ENCODE measurements at regions not wholly inside any gene's neighbourhood (a gene's known extent, or its start where the extent isn't known, plus 50 kb on each side); places are given as distances from the start of the nearest gene placed in this dataset.

DNA sequence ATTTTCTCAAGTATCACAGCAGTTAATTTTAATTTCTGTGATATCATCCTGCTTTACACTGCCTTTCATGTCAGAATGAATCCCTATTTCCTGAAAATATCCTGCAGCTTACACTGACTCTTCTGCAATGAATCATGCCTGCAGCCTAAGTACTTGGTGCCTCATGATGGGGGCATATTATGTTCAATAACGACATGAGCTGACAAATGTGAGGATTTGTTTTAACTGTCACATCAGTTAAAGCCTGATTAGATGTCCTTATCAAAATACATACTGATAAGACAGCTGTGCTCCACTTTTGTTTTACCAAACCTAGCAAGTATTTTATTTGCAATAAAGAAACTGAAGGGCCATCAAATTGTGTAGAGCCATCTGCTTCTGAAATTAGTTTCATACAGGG, 359.9 kb upstream of the AGA start:
- TF ChIP-seq, protein P1, sequence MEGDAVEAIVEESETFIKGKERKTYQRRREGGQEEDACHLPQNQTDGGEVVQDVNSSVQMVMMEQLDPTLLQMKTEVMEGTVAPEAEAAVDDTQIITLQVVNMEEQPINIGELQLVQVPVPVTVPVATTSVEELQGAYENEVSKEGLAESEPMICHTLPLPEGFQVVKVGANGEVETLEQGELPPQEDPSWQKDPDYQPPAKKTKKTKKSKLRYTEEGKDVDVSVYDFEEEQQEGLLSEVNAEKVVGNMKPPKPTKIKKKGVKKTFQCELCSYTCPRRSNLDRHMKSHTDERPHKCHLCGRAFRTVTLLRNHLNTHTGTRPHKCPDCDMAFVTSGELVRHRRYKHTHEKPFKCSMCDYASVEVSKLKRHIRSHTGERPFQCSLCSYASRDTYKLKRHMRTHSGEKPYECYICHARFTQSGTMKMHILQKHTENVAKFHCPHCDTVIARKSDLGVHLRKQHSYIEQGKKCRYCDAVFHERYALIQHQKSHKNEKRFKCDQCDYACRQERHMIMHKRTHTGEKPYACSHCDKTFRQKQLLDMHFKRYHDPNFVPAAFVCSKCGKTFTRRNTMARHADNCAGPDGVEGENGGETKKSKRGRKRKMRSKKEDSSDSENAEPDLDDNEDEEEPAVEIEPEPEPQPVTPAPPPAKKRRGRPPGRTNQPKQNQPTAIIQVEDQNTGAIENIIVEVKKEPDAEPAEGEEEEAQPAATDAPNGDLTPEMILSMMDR (IDR thresholded peaks at IDR 0.05 in 2 of 3, conservative IDR thresholded peaks at IDR 0.05 in 1 of 3; ENCODE audit: control insufficient read depth in 2 of 3, extremely low read depth in 1 of 3, insufficient read depth in 1 of 3, low read depth in 3 of 3, low read length in 3 of 3) = no peak
- TF ChIP-seq ZNF274 (IDR thresholded peaks at IDR 0.05; ENCODE audit: insufficient read depth, insufficient read length) (no peak), SPI1 (IDR thresholded peaks at IDR 0.05; ENCODE audit: borderline replicate concordance, insufficient read depth, low read depth, low read length) (no peak), RBBP5 (conservative IDR thresholded peaks at IDR 0.05) (no peak), ZSCAN29 (IDR thresholded peaks at IDR 0.05) (no peak), POLR2A (IDR thresholded peaks at IDR 0.05; ENCODE audit: low read depth, low read length) (no peak), GABPA (IDR thresholded peaks at IDR 0.05; ENCODE audit: low read depth) (no peak)
- TF ChIP-seq, protein P2, sequence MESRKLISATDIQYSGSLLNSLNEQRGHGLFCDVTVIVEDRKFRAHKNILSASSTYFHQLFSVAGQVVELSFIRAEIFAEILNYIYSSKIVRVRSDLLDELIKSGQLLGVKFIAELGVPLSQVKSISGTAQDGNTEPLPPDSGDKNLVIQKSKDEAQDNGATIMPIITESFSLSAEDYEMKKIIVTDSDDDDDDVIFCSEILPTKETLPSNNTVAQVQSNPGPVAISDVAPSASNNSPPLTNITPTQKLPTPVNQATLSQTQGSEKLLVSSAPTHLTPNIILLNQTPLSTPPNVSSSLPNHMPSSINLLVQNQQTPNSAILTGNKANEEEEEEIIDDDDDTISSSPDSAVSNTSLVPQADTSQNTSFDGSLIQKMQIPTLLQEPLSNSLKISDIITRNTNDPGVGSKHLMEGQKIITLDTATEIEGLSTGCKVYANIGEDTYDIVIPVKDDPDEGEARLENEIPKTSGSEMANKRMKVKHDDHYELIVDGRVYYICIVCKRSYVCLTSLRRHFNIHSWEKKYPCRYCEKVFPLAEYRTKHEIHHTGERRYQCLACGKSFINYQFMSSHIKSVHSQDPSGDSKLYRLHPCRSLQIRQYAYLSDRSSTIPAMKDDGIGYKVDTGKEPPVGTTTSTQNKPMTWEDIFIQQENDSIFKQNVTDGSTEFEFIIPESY (IDR thresholded peaks at IDR 0.05) = no peak
- TF ChIP-seq, protein P3, sequence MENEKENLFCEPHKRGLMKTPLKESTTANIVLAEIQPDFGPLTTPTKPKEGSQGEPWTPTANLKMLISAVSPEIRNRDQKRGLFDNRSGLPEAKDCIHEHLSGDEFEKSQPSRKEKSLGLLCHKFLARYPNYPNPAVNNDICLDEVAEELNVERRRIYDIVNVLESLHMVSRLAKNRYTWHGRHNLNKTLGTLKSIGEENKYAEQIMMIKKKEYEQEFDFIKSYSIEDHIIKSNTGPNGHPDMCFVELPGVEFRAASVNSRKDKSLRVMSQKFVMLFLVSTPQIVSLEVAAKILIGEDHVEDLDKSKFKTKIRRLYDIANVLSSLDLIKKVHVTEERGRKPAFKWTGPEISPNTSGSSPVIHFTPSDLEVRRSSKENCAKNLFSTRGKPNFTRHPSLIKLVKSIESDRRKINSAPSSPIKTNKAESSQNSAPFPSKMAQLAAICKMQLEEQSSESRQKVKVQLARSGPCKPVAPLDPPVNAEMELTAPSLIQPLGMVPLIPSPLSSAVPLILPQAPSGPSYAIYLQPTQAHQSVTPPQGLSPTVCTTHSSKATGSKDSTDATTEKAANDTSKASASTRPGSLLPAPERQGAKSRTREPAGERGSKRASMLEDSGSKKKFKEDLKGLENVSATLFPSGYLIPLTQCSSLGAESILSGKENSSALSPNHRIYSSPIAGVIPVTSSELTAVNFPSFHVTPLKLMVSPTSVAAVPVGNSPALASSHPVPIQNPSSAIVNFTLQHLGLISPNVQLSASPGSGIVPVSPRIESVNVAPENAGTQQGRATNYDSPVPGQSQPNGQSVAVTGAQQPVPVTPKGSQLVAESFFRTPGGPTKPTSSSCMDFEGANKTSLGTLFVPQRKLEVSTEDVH (IDR thresholded peaks at IDR 0.05; ENCODE audit: low read depth, partially characterized antibody) = no peak
- TF ChIP-seq, protein P4, sequence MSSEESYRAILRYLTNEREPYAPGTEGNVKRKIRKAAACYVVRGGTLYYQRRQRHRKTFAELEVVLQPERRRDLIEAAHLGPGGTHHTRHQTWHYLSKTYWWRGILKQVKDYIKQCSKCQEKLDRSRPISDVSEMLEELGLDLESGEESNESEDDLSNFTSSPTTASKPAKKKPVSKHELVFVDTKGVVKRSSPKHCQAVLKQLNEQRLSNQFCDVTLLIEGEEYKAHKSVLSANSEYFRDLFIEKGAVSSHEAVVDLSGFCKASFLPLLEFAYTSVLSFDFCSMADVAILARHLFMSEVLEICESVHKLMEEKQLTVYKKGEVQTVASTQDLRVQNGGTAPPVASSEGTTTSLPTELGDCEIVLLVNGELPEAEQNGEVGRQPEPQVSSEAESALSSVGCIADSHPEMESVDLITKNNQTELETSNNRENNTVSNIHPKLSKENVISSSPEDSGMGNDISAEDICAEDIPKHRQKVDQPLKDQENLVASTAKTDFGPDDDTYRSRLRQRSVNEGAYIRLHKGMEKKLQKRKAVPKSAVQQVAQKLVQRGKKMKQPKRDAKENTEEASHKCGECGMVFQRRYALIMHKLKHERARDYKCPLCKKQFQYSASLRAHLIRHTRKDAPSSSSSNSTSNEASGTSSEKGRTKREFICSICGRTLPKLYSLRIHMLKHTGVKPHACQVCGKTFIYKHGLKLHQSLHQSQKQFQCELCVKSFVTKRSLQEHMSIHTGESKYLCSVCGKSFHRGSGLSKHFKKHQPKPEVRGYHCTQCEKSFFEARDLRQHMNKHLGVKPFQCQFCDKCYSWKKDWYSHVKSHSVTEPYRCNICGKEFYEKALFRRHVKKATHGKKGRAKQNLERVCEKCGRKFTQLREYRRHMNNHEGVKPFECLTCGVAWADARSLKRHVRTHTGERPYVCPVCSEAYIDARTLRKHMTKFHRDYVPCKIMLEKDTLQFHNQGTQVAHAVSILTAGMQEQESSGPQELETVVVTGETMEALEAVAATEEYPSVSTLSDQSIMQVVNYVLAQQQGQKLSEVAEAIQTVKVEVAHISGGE (CRISPR knock-in tag; IDR thresholded peaks at IDR 0.05) = no peak

All from GM12878 (cell line).